HG03025 (cell line): ENCODE measurements at regions not wholly inside any gene's neighbourhood (a gene's known extent, or its start where the extent isn't known, plus 50 kb on each side); places are given as distances from the start of the nearest gene placed in this dataset.
"Not testable (repeated sequence)": the region's sequence is repeated elsewhere in the genome, so short reads cannot be mapped to it uniquely, and the experiment has no call there.

Source experiments
- ATAC-seq: cut with Tn5 transposase; IDR thresholded peaks from one replicate; pipeline ENCODE4 v1.9.1; 2021; ENCODE audit warnings: mild to moderate bottlenecking, moderate library complexity; ENCODE audit not compliant: unreplicated experiment, low FRiP score

DNA sequence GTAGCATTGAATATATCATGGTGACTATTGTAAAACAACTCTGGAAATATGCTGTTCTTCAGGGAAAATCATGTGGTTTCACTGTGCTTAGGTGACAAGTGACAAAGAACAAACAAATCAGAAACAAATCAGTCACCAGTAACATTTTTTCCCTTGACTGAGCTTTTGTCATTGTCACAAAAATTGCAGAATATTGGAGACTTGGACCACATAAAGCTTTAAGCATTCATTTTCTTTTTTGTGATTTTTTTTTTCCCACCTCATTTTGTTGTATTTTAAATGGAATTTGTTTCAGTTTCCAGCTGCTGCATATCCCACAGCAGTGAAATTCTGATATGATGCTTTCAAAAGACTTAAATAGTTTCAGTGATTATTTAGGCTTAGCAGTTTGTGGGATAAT, 1088.4 kb downstream of the OTOL1 start:
- ATAC-seq: no peak

DNA sequence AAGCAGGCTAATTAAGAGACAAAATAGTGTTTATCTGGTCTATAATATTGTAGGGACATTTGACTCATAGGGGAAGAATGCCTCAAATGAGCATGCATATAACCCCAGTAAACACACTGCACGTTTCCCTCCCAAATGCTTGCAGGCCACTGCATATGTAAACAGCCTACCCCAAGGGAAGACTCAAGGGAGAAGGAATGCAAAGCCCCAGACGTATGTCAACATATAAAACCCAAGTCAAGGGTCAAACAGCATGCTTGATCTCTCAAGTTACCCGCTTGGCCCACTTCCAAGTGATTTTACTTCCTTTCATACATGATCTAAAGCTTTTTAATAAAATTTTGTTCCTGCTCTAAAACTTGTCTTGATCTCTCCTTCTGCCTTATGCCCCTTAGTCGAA, 1090.0 kb downstream of the OTOL1 start:
- no peak for ATAC-seq

- ATAC-seq: no peak
Measured at GRCh38 chr3:162597226-162597625, 1100.6 kb downstream of the OTOL1 start.

DNA sequence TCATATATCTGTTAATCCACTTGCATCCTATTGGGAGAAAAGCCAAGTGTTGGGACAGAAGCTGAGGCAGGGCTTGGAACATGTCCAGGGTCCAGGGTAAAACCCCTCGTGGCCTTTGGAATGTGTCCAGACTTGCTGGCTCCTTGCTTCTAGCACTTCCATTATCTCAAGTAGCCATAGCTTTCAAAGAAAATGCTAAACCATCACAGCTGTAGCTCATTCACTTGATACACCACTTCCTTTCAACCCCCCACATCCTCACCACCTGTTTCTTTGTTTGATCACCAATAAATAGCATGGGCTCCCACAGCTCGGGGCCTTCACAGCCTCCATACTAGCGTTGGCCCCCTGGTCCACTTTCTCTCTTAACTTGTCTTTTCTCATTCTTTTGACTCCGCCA, 1101.9 kb downstream of the OTOL1 start:
- not testable (repeated sequence) for ATAC-seq

GRCh38 chr3:162599742-162600141, 1103.1 kb downstream of the OTOL1 start:
- not testable (repeated sequence) for ATAC-seq

DNA sequence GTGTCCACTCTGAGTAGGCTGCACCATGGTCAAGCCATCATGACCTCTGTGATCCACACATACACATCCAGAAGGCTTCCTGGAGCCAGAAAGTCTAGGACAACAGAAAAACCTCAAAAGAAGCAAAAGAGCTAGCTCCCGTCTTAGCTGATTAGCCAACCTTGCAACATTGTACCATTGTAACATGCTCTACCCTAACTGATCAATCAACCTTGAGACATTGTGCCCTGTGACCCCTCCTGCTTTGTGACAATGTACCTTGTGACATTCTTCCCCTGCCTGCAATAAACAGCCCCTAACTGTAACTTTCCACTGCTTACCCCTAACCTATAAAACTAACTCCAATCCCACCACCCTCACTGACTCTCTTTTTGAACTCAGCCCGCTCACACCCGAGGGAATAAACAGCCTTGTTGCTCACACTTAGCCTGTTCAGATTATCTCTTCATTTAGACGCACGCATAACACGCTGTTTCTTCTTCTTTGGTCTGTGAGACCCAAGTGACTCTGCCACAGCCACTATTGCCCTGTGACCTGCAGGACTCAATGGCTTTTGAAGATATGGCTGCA, 1104.6 kb downstream of the OTOL1 start:
- ATAC-seq: no peak

DNA sequence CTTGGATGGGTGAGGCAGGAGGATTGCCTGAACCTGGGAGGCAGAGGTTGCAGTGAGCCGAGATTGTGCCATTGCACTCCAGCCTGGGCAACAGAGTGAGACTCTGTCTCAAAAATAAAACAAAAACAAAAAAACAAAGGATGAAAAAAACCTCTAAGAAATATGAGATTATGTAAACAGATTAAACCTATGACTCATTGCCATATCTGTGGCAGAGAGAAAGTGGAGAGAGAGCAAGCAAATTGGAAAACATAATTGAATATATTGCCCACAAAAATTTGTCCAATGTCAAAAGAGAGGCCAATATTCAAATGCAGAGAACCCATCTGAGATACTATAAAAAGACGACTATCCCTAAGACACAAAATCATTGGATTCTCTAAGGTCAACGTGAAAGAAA, 1106.0 kb downstream of the OTOL1 start:
- ATAC-seq: no peak

DNA sequence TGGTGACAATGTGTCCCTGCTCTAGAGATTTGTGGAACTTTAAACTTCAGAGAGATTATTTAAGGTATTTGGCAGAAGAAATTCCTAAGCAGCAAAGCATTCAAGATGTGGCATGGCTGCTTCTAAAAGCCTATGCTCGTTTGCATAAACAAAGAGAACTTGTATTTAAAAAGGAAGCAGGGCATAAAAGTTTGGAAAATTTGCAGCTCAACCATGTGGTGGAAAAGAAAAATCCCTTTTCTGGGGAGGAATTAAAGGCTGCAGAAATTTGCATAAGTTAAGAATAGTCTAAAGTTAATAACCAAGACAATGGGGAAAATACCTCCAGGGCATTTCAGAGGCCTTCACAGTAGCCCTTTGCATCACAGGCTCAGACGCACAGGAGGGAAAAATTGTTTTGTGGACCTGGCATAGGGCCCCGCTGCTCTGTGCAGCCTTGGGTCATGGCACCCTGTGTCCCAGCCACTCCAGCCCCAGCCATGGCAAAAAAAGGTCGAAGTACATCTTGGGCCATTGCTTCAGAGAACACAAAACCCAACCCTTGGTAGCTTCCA, 1109.1 kb downstream of the OTOL1 start:
- no peak for ATAC-seq

GRCh38 chr3:162610261-162610660, 1113.7 kb downstream of the OTOL1 start:
- no peak for ATAC-seq

- no peak for ATAC-seq
Measured at GRCh38 chr3:162612991-162613390, 1116.4 kb downstream of the OTOL1 start.

- no peak for ATAC-seq
Measured at GRCh38 chr3:162626172-162626571, 1129.6 kb downstream of the OTOL1 start.

- no peak for ATAC-seq
Measured at GRCh38 chr3:162628531-162628930, 1131.9 kb downstream of the OTOL1 start.

GRCh38 chr3:162629372-162629771, 1132.8 kb downstream of the OTOL1 start:
- ATAC-seq: no peak

DNA sequence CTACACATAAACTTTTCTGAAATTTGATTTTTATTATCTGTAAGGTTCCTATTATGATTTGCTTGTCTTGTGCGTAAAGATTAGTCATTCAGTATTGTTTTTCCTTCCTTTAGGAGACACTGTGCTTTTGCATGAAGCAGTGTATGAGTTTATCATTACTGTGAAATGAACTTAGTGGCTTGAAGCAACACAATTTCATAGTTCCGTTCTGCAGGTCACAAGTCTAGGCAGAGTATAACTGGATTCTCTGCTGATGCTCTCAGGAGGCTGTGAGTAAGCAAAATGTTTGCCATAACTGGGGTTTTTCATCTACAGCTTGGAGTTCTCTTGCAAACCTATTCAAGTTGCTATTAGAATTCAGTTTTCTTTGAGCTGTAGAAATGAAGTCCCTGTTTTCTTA, 1136.1 kb downstream of the OTOL1 start:
- no peak for ATAC-seq

- ATAC-seq: not testable (repeated sequence)
Measured at GRCh38 chr3:162640208-162640607, 1143.6 kb downstream of the OTOL1 start.

DNA sequence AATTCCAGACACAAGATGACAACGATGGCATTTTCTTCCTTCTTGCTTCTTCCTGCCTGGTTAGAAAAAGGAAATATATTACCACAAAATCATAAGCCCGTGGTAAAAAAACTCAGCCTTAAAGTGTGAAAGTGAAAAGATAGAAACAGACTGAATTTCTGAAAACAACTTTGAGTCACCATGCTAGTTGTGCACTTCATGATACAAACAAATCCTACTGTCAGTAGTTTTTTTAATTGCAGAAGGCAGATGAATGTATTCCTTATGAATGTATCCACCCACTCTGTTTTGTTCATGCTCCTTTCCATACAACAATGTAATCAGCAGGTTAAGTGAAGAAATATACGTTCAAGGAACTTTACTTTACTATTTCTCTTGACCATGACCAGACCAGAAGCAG, 1144.7 kb downstream of the OTOL1 start:
- ATAC-seq: no peak

- ATAC-seq: no peak
Measured at GRCh38 chr3:162641907-162642306, 1145.3 kb downstream of the OTOL1 start.

DNA sequence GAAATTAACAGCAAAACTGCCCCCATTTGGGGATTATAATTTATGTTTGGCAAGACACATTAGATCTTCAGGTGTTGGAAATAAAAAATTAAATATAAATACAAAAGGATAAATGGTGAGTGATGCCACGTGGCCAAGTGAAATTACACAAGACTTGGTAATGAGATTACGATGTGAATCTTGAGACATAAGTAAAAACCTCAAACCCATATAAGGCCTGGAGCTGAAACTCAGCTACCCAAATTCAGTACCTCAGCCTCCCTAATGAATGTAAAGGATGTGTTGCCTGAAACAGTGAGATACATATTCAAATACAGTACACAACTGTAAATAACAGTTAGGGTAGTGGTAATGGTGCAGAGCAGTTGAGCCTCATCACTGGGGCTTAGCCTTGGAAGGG, 1146.6 kb downstream of the OTOL1 start:
- ATAC-seq: no peak

DNA sequence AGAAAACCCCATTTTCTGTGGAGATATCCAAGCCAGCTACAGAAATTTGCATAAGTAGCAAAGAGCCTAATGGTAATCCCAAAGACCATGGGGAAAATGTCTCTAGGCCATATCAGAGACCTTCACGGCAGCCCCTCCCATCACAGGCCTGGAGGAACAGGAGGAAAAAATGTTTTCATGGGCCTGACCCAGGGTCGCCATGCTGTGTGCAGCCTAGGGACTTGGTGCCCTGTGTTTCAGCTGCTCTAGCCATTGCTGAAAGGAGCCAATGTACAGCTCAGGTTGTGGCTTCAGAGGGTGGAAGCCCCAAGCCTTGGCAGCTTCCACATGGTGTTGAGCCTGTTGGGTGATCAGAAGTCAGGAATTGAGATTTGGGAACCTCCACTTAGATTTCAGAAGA, 1150.7 kb downstream of the OTOL1 start:
- no peak for ATAC-seq

- no peak for ATAC-seq
Measured at GRCh38 chr3:162658003-162658402, 1161.4 kb downstream of the OTOL1 start.

- no peak for ATAC-seq
Measured at GRCh38 chr3:162665684-162666391, 1169.2 kb downstream of the OTOL1 start.

GRCh38 chr3:162666835-162667234, 1170.2 kb downstream of the OTOL1 start:
- no peak for ATAC-seq
